H9 (cell line): ENCODE measurements at regions not wholly inside any gene's neighbourhood (a gene's known extent, or its start where the extent isn't known, plus 50 kb on each side); places are given as distances from the start of the nearest gene placed in this dataset.

Source experiments
- DNase-seq: peaks from one replicate; pipeline ENCODE4 v3.0.0-alpha.2; 2017
- H2AFZ ChIP-seq: one replicate; pipeline ENCODE4 v1.6.1; 2013; ENCODE audit warnings: mild to moderate bottlenecking, low read length, control low read depth, moderate library complexity
- H2AK5ac ChIP-seq: 2 replicates; pipeline ENCODE4 v1.6.1; 2013; ENCODE audit warnings: low read length, control low read depth, mixed read lengths; ENCODE audit not compliant: insufficient read length
- H2BK120ac ChIP-seq: one replicate; pipeline ENCODE4 v1.6.1; 2013; ENCODE audit warnings: low read depth, mild to moderate bottlenecking, low read length, control low read depth, inconsistent platforms; ENCODE audit not compliant: poor library complexity, severe bottlenecking
- H2BK12ac ChIP-seq: 2 replicates; pipeline ENCODE4 v1.6.1; 2013; ENCODE audit warnings: low read length, control low read depth, mixed read lengths, low read depth; ENCODE audit not compliant: insufficient read length
- H2BK15ac ChIP-seq: 2 replicates; pipeline ENCODE4 v1.6.1; 2013; ENCODE audit warnings: low read depth, low read length, control low read depth
- H2BK20ac ChIP-seq: one replicate; pipeline ENCODE4 v1.6.1; 2013; ENCODE audit warnings: low read depth, mild to moderate bottlenecking, low read length, control low read depth, inconsistent platforms; ENCODE audit not compliant: poor library complexity, severe bottlenecking
- H2BK5ac ChIP-seq: 2 replicates; pipeline ENCODE4 v1.6.1; 2013; ENCODE audit warnings: low read length, control low read depth, mixed read lengths; ENCODE audit not compliant: insufficient read length
- H3K14ac ChIP-seq: 2 replicates; pipeline ENCODE4 v1.6.1; 2013; ENCODE audit warnings: low read length, control low read depth; ENCODE audit not compliant: insufficient read depth
- H3K18ac ChIP-seq: 2 replicates; pipeline ENCODE4 v1.6.1; 2013; ENCODE audit warnings: low read depth, mild to moderate bottlenecking, mixed read lengths, low read length, control low read depth; ENCODE audit not compliant: insufficient read length
- H3K23ac ChIP-seq: 2 replicates; pipeline ENCODE4 v1.6.1; 2013; ENCODE audit warnings: low read length, control low read depth, mixed read lengths, low read depth; ENCODE audit not compliant: insufficient read length
- H3K23me2 ChIP-seq: 2 replicates; pipeline ENCODE4 v1.6.1; 2013; ENCODE audit warnings: low read depth, mild to moderate bottlenecking, mixed read lengths, low read length, control low read depth; ENCODE audit not compliant: insufficient read length, poor library complexity, severe bottlenecking
- H3K27ac ChIP-seq: 2 replicates; pipeline ENCODE4 v1.5.1; 2013; ENCODE audit warnings: low read length, control low read depth, mixed read lengths, low read depth; ENCODE audit not compliant: insufficient read length
- H3K27me3 ChIP-seq: 2 replicates; pipeline ENCODE4 v1.6.1; 2013; ENCODE audit warnings: low read length, control low read depth, inconsistent platforms; ENCODE audit not compliant: insufficient read depth
- H3K4ac ChIP-seq: 2 replicates; pipeline ENCODE4 v1.6.1; 2013; ENCODE audit warnings: low read depth, mild to moderate bottlenecking, control low read depth, inconsistent platforms, low read length, moderate library complexity
- H3K4me1 ChIP-seq: 2 replicates; pipeline ENCODE4 v1.6.1; 2013; ENCODE audit warnings: low read length, control low read depth, inconsistent platforms; ENCODE audit not compliant: insufficient read depth
- H3K4me2 ChIP-seq: 2 replicates; pipeline ENCODE4 v1.6.1; 2013; ENCODE audit warnings: low read length, control low read depth, mixed read lengths; ENCODE audit not compliant: insufficient read length, insufficient read depth
- H3K56ac ChIP-seq: 2 replicates; pipeline ENCODE4 v1.6.1; 2013; ENCODE audit warnings: low read depth, mild to moderate bottlenecking, mixed read lengths, low read length, control low read depth; ENCODE audit not compliant: insufficient read length
- H3K79me1 ChIP-seq: 2 replicates; pipeline ENCODE4 v1.6.1; 2013; ENCODE audit warnings: low read depth, mild to moderate bottlenecking, moderate library complexity, low read length, control low read depth, inconsistent platforms; ENCODE audit not compliant: insufficient read depth, poor library complexity, severe bottlenecking
- H3K79me2 ChIP-seq: 2 replicates; pipeline ENCODE4 v1.6.1; 2013; ENCODE audit warnings: low read length, control low read depth, inconsistent platforms; ENCODE audit not compliant: insufficient read depth
- H3K9ac ChIP-seq: 2 replicates; pipeline ENCODE4 v1.6.1; 2013; ENCODE audit warnings: low read length, control low read depth, mixed read lengths; ENCODE audit not compliant: insufficient read length; ENCODE audit errors: extremely low read depth
- H3K9me3 ChIP-seq: one replicate; pipeline ENCODE4 v1.6.1; 2013; ENCODE audit warnings: low read depth, low read length, inconsistent platforms; ENCODE audit not compliant: control insufficient read depth
- H3T11ph ChIP-seq: one replicate; pipeline ENCODE4 v1.6.1; 2013; ENCODE audit warnings: mild to moderate bottlenecking, low read length, control low read depth, inconsistent platforms
- H4K20me1 ChIP-seq: one replicate; pipeline ENCODE4 v1.6.1; 2013; ENCODE audit not compliant: control insufficient read depth, insufficient read length, insufficient read depth
- H4K5ac ChIP-seq: 2 replicates; pipeline ENCODE4 v1.6.1; 2013; ENCODE audit warnings: low read depth, mild to moderate bottlenecking, mixed read lengths, low read length, control low read depth; ENCODE audit not compliant: insufficient read length
- H4K8ac ChIP-seq: replicated peaks from 2 replicates; pipeline ENCODE4 v1.6.1; 2013; ENCODE audit warnings: low read length, control low read depth, mixed read lengths, low read depth; ENCODE audit not compliant: insufficient read length
- H4K91ac ChIP-seq: 2 replicates; pipeline ENCODE4 v1.6.1; 2013; ENCODE audit warnings: low read depth, mild to moderate bottlenecking, moderate library complexity, mixed read lengths, low read length, control low read depth; ENCODE audit not compliant: insufficient read length
- H3K27ac Mint-ChIP-seq, 3 experiments: 2 replicates in 2 of 3; 3 replicates in 1 of 3; pipeline ENCODE4 v1.8.0; 2020 to 2021; ENCODE audit warnings: mixed read lengths in 3 of 3, mild to moderate bottlenecking in 1 of 3, moderate library complexity in 1 of 3
- H3K27me3 Mint-ChIP-seq: 2 replicates; pipeline ENCODE4 v1.8.0; 2021; ENCODE audit warnings: low read depth, mild to moderate bottlenecking, moderate library complexity, mixed read lengths
- H3K36me3 Mint-ChIP-seq, 3 experiments: 2 replicates in 2 of 3; 3 replicates in 1 of 3; pipeline ENCODE4 v1.8.0; 2020 to 2021; ENCODE audit warnings: low read depth in 3 of 3, mixed read lengths in 3 of 3; ENCODE audit not compliant: insufficient read depth in 1 of 3
- H3K4me1 Mint-ChIP-seq, 2 experiments: 2 replicates each; pipeline ENCODE4 v1.8.0; 2020; ENCODE audit warnings: mixed read lengths in 2 of 2
- H3K4me3 Mint-ChIP-seq, 2 experiments: 2 replicates in 1 of 2; 3 replicates in 1 of 2; pipeline ENCODE4 v1.8.0; 2020 to 2021; ENCODE audit warnings: mild to moderate bottlenecking in 2 of 2, mixed read lengths in 2 of 2, moderate library complexity in 1 of 2
- H3K9me3 Mint-ChIP-seq, 2 experiments: 2 replicates in 1 of 2; 3 replicates in 1 of 2; pipeline ENCODE4 v1.8.0; 2020; ENCODE audit warnings: mild to moderate bottlenecking in 2 of 2, mixed read lengths in 2 of 2, moderate library complexity in 1 of 2
- CTCF ChIP-seq: fragments of 200-600 bp; sonication (generic); conservative IDR thresholded peaks from 3 replicates; pipeline ENCODE4 v1.8.0; 2021; ENCODE audit warnings: antibody characterized with exemption, mild to moderate bottlenecking

GRCh38 chr13:89660752-89661151, 1686.7 kb upstream of the MIR17HG start:
- H4K5ac ChIP-seq, result no peak overlapping the region
- no peak for DNase-seq
- H2AK5ac ChIP-seq, result no peak overlapping the region
- no peaks in the 10 kb centered on the region for H3K9me3 ChIP-seq
- H2AFZ ChIP-seq, result no peak overlapping the region
- H3K4me1 Mint-ChIP-seq, result no peaks in the 10 kb centered on the region
- no peak overlapping the region for H3K9ac ChIP-seq
- H4K20me1 ChIP-seq, result no peaks in the 10 kb centered on the region
- H3K4ac ChIP-seq, result no peak overlapping the region
- H2BK20ac ChIP-seq, result no peak overlapping the region
- H3K27me3 Mint-ChIP-seq, result no peaks in the 10 kb centered on the region
- H3K4me2 ChIP-seq, result no peak overlapping the region
- no peaks in the 10 kb centered on the region for H3K27me3 ChIP-seq
- H3K79me1 ChIP-seq, result no peaks in the 10 kb centered on the region
- no peak overlapping the region for H4K91ac ChIP-seq
- peaks cover 0 to 16% of the 10 kb centered on the region in 2 experiments; a peak in 4 of 5 replicates for H3K9me3 Mint-ChIP-seq
- no peak overlapping the region for H3K56ac ChIP-seq
- no peak overlapping the region for H3T11ph ChIP-seq
- peaks cover 0 to 8% (median 4%) of the 10 kb centered on the region in 3 experiments; a peak in 2 of 7 replicates for H3K36me3 Mint-ChIP-seq
- H3K23me2 ChIP-seq, result no peaks in the 10 kb centered on the region
- no peak overlapping the region for H4K8ac ChIP-seq
- no peak overlapping the region for H3K18ac ChIP-seq
- H3K27ac ChIP-seq, result no peak overlapping the region
- H2BK12ac ChIP-seq, result no peak overlapping the region
- no peaks in the 10 kb centered on the region for H3K4me1 ChIP-seq
- TF ChIP-seq CTCF, result no peak
- no peak overlapping the region for H2BK5ac ChIP-seq
- H3K79me2 ChIP-seq, result no peaks in the 10 kb centered on the region
- H3K14ac ChIP-seq, result no peak overlapping the region
- no peak overlapping the region for H3K27ac Mint-ChIP-seq
- H2BK120ac ChIP-seq, result no peak overlapping the region
- H3K23ac ChIP-seq, result no peak overlapping the region
- H3K4me3 Mint-ChIP-seq, result no peak overlapping the region
- no peak overlapping the region for H2BK15ac ChIP-seq
